Upper lobe of left lung (tissue), 4 donors: ENCODE measurements at regions not wholly inside any gene's neighbourhood (a gene's known extent, or its start where the extent isn't known, plus 50 kb on each side); places are given as distances from the start of the nearest gene placed in this dataset.

Experiments
- EP300 ChIP-seq, 4 donors: sonication (generic); formaldehyde crosslinking; IDR thresholded peaks; one replicate each; pipeline ENCODE4 v1.5.1; 2017; ENCODE audit warnings: antibody characterized with exemption in 4 of 4, control low read depth in 2 of 4
- POLR2A ChIP-seq, 4 donors: fragments of 450-650 bp; IDR thresholded peaks; one replicate each; pipeline ENCODE4 v1.5.1; 2016 to 2017; ENCODE audit warnings: antibody characterized with exemption in 4 of 4, mild to moderate bottlenecking in 2 of 4
- POLR2AphosphoS5 ChIP-seq, 2 donors: sonication (generic); formaldehyde crosslinking; IDR thresholded peaks; one replicate each; pipeline ENCODE4 v1.5.1; 2017; ENCODE audit warnings: antibody characterized with exemption in 2 of 2
- TF ChIP-seq, protein P1 (sequence below), 6 experiments: fragments of 450-650 bp in 4 of 6; fragments of 200-600 bp in 2 of 6; sonication (generic) in 2 of 6; IDR thresholded peaks; one replicate each; pipeline ENCODE4 v1.5.1; 2016 to 2019; ENCODE audit warnings: antibody characterized with exemption in 6 of 6

DNA sequence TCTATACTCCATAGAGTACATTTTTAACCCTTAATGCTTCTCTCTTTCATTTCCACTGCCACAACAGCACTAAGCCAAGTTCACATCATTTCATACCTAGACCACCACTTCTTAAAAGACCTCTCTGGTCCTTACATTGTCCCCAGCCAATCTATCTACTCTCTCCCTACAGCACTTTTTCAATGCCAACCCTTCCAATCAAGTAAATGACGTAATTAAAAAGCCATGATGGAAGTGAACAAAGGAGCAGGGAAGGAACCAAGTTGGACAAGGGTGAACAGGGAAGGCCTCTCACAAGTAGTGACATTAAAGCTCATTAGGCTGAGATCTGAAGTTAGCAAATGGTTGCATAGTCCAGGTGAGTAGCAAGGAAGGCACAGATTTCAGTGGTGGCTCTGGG lies 195.1 kb upstream of the CCDC150 start:
- TF ChIP-seq, protein P1, sequence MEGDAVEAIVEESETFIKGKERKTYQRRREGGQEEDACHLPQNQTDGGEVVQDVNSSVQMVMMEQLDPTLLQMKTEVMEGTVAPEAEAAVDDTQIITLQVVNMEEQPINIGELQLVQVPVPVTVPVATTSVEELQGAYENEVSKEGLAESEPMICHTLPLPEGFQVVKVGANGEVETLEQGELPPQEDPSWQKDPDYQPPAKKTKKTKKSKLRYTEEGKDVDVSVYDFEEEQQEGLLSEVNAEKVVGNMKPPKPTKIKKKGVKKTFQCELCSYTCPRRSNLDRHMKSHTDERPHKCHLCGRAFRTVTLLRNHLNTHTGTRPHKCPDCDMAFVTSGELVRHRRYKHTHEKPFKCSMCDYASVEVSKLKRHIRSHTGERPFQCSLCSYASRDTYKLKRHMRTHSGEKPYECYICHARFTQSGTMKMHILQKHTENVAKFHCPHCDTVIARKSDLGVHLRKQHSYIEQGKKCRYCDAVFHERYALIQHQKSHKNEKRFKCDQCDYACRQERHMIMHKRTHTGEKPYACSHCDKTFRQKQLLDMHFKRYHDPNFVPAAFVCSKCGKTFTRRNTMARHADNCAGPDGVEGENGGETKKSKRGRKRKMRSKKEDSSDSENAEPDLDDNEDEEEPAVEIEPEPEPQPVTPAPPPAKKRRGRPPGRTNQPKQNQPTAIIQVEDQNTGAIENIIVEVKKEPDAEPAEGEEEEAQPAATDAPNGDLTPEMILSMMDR (IDR thresholded peaks at IDR 0.05): no peak
- no peak for TF ChIP-seq EP300 (IDR thresholded peaks at IDR 0.05)
- TF ChIP-seq POLR2AphosphoS5 (IDR thresholded peaks at IDR 0.05): no peak
- TF ChIP-seq POLR2A (IDR thresholded peaks at IDR 0.05): no peak
